ENCODE measurements at regions not wholly inside any gene's neighbourhood (a gene's known extent, or its start where the extent isn't known, plus 50 kb on each side); places are given as distances from the start of the nearest gene placed in this dataset.

DNA sequence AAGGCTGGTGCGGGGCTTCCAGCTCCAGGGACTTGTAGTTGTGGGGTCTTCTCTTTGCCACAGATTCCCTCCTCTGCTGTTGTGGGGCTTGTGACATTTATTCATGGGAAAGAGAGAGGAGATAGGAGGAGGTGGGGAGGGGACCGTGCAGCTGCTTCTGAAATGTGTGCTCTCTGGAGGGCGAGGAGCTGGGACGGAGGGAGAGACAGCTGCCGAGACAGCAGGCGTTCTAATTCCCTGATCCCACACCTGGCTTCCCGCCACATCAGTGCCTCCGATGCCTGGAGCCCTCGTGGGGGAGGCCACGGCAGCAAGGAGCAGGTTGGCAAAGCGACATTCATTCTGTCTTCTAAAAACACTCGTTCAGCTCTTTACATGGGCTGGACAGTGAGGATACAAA is 164.4 kb downstream of the USP12 start:
- Histone ChIP-seq H3K36me3 (replicated peaks in 1 of 2) (no peaks in the 10 kb centered on the region), H3K4me1 (replicated peaks in 1 of 2) (peaks cover 0 to 3% of the 10 kb centered on the region in 2 donors), H3K4me3 (peak overlapping the region in 1 of 4 donors; percentile 42), H3K27ac (no peak overlapping the region), H3K9me3 (replicated peaks in 1 of 3) (no peaks in the 10 kb centered on the region), H3K27me3 (peaks cover 18% of the 10 kb centered on the region)
- 30 to 34% (median 32%) methylated on average over 11 to 12 of the region's 12 CpGs for WGBS, 4 donors
- TF ChIP-seq POLR2A (IDR thresholded peaks at IDR 0.05) = no peak
- TF ChIP-seq, protein P1, sequence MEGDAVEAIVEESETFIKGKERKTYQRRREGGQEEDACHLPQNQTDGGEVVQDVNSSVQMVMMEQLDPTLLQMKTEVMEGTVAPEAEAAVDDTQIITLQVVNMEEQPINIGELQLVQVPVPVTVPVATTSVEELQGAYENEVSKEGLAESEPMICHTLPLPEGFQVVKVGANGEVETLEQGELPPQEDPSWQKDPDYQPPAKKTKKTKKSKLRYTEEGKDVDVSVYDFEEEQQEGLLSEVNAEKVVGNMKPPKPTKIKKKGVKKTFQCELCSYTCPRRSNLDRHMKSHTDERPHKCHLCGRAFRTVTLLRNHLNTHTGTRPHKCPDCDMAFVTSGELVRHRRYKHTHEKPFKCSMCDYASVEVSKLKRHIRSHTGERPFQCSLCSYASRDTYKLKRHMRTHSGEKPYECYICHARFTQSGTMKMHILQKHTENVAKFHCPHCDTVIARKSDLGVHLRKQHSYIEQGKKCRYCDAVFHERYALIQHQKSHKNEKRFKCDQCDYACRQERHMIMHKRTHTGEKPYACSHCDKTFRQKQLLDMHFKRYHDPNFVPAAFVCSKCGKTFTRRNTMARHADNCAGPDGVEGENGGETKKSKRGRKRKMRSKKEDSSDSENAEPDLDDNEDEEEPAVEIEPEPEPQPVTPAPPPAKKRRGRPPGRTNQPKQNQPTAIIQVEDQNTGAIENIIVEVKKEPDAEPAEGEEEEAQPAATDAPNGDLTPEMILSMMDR (IDR thresholded peaks at IDR 0.05) = no peak
- DNase-seq = peak in 1 of 7 donors; percentile 44
- intact Hi-C loops (cut with DNase I) = no loop called here

- H3K27ac ChIP-seq = no peak overlapping the region
- no peaks in the 10 kb centered on the region for H3K9me3 ChIP-seq (replicated peaks in 1 of 3)
- peaks cover 0 to 3% of the 10 kb centered on the region in 2 donors for H3K4me1 ChIP-seq (replicated peaks in 1 of 2)
- H3K27me3 ChIP-seq = peaks cover 18% of the 10 kb centered on the region
- DNase-seq = peak in 1 of 7 donors; percentile 55
- H3K4me3 ChIP-seq = peak overlapping the region in 1 of 4 donors; percentile 42
- WGBS, 4 donors = 1 to 10% (median 4%) methylated on average over 7 to 29 of the region's 29 CpGs
- intact Hi-C loops (cut with DNase I) = no loop called here
- H3K36me3 ChIP-seq (replicated peaks in 1 of 2) = no peaks in the 10 kb centered on the region
- no peak for TF ChIP-seq POLR2A (IDR thresholded peaks at IDR 0.05)
- TF ChIP-seq, protein P1 (IDR thresholded peaks at IDR 0.05) = no peak
Observed at GRCh38 chr13:27006519-27007161, 165.0 kb downstream of the USP12 start.

DNA sequence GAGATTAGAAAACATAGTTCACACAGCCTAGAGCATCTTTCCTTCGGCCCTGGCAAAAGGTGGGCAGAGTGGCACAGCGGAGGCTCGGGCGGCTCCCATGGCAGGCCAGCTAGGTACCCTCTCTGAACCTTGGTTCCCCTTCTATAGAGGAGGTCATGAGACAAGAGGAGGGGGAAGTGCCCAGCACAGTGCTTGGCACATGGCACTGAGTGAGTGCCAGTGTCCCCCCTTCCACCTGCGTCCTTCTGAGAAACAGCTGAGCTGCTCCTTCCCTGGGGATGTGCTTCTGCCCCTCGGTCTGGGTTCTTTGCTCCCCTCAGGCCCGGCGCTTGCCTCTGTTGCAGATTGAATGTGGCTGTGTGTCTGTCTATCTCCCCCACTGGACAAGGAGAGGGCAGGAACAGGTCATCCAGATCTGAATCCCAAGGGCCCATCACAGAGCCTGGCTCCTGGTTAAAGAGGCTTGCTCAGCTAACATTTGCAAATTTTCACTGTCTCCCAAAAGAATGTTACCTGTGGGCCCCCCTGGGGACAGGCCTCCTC is 165.6 kb downstream of the USP12 start:
- Histone ChIP-seq H3K36me3 (replicated peaks in 1 of 2) (no peaks in the 10 kb centered on the region), H3K9me3 (replicated peaks in 1 of 3) (no peaks in the 10 kb centered on the region), H3K27ac (no peak overlapping the region), H3K4me1 (replicated peaks in 1 of 2) (peaks cover 0 to 3% of the 10 kb centered on the region in 2 donors), H3K27me3 (peaks cover 18% of the 10 kb centered on the region), H3K4me3 (peak overlapping the region in 1 of 4 donors; percentile 42)
- intact Hi-C loops (cut with DNase I) = no loop called here
- TF ChIP-seq, protein P1 (IDR thresholded peaks at IDR 0.05) = no peak
- TF ChIP-seq POLR2A (IDR thresholded peaks at IDR 0.05) = no peak
- DNase-seq = no peak
- WGBS, 4 donors = 61 to 79% (median 75%) methylated on average over 4 to 8 of the region's 8 CpGs

GRCh38 chr13:27005556-27005955 is 166.1 kb downstream of the USP12 start:
- Histone ChIP-seq H3K27me3 (peaks cover 18% of the 10 kb centered on the region), H3K36me3 (replicated peaks in 1 of 2) (no peaks in the 10 kb centered on the region), H3K9me3 (replicated peaks in 1 of 3) (no peaks in the 10 kb centered on the region), H3K4me1 (replicated peaks in 1 of 2) (peaks cover 0 to 3% of the 10 kb centered on the region in 2 donors), H3K4me3 (no peak overlapping the region), H3K27ac (no peak overlapping the region)
- intact Hi-C loops (cut with DNase I) = no loop called here
- WGBS, 4 donors = 45 to 71% (median 61%) methylated on average over 6 to 9 of the region's 9 CpGs
- peak in 1 of 7 donors; percentile 78 for DNase-seq
- TF ChIP-seq, protein P1 (IDR thresholded peaks at IDR 0.05) = no peak
- TF ChIP-seq POLR2A (IDR thresholded peaks at IDR 0.05) = no peak

All from adrenal gland (tissue), 9 donors.